Hematopoietic multipotent progenitor cell treated with erythropoietin and hydrocortisone succinate and interleukin-3 and kit ligand, for 17 days (in vitro differentiated cells): ENCODE measurements at regions not wholly inside any gene's neighbourhood (a gene's known extent, or its start where the extent isn't known, plus 50 kb on each side); places are given as distances from the start of the nearest gene placed in this dataset.

ENCODE experiments used
- DNase-seq: peaks from one replicate; pipeline ENCODE4 v3.0.0-alpha.2; 2015; ENCODE audit warnings: low spot score

GRCh38 chr18:37649930-37650329 is 84.3 kb upstream of the CELF4 start:
- no peak for DNase-seq

- no peak for DNase-seq
Measured at GRCh38 chr18:37649416-37649815, 83.8 kb upstream of the CELF4 start.

- no peak for DNase-seq
Measured at GRCh38 chr18:37641573-37641972, 76.0 kb upstream of the CELF4 start.

GRCh38 chr18:37640504-37640903 is 74.9 kb upstream of the CELF4 start:
- no peak for DNase-seq

GRCh38 chr18:37639846-37640245 is 74.2 kb upstream of the CELF4 start:
- no peak for DNase-seq

- no peak for DNase-seq
Measured at GRCh38 chr18:37637478-37637850, 71.9 kb upstream of the CELF4 start.

GRCh38 chr18:37636831-37637477 is 71.4 kb upstream of the CELF4 start:
- DNase-seq, result no peak

GRCh38 chr18:37634516-37634915 is 68.9 kb upstream of the CELF4 start:
- DNase-seq, result no peak

- DNase-seq, result no peak
Measured at GRCh38 chr18:37631422-37631821, 65.8 kb upstream of the CELF4 start.

- DNase-seq, result no peak
Measured at GRCh38 chr18:37630334-37630733, 64.7 kb upstream of the CELF4 start.

- no peak for DNase-seq
Measured at GRCh38 chr18:37628470-37629220, 63.0 kb upstream of the CELF4 start.

GRCh38 chr18:37624318-37624717 is 58.7 kb upstream of the CELF4 start:
- no peak for DNase-seq

GRCh38 chr18:37619964-37620363 is 54.4 kb upstream of the CELF4 start:
- no peak for DNase-seq

- DNase-seq, result no peak
Measured at GRCh38 chr18:37617623-37618022, 52.0 kb upstream of the CELF4 start.
